A549 (cell line): ENCODE measurements at regions not wholly inside any gene's neighbourhood (a gene's known extent, or its start where the extent isn't known, plus 50 kb on each side); places are given as distances from the start of the nearest gene placed in this dataset.

Source experiments
- KDM5A ChIP-seq: fragments of 200-600 bp; sonication (generic); IDR thresholded peaks from 2 replicates; pipeline ENCODE4 v1.6.1; 2016; ENCODE audit warnings: antibody characterized with exemption, mild to moderate bottlenecking
- MAZ ChIP-seq: fragments of 150-350 bp; IDR thresholded peaks from 2 replicates; pipeline ENCODE4 v1.6.1; 2014; ENCODE audit warnings: antibody characterized with exemption, low read depth, low read length, borderline replicate concordance
- POLR2A ChIP-seq: IDR thresholded peaks from 2 replicates; pipeline ENCODE4 v1.6.1; 2012; ENCODE audit warnings: mild to moderate bottlenecking, low read length
- ZC3H11A ChIP-seq: fragments of 450-650 bp; IDR thresholded peaks from 2 replicates; pipeline ENCODE4 v1.6.1; 2014; ENCODE audit warnings: antibody characterized with exemption, mild to moderate bottlenecking
- TF ChIP-seq, protein P1 (sequence below): fragments of >200 bp; sonication (Bioruptor Twin); formaldehyde crosslinking; IDR thresholded peaks from 3 replicates; pipeline ENCODE4 v1.5.1; 2016

DNA sequence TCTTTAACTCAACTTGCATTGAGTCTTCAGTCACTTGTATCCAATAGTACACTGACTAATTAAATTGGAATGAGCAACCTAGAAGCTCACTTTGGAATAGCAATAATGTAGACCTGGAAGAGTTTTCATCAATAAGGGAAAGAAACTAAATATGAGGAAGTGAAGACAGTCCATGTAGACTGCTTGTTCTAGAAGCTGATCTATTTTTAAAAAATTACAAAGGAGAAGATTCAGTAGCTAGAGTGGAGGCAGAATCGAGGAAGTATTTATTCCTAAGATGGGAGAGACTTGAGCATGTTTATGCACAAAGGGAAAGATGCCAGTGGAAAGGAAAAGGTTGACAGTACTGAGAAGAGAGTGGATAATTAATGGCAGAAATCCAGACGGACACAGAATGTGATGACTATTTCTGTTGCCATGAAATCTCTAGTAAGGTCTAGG, 156.3 kb upstream of the PDE3A start:
- TF ChIP-seq MAZ (no peak), KDM5A (no peak), ZC3H11A (no peak), POLR2A (no peak)
- TF ChIP-seq, protein P1, sequence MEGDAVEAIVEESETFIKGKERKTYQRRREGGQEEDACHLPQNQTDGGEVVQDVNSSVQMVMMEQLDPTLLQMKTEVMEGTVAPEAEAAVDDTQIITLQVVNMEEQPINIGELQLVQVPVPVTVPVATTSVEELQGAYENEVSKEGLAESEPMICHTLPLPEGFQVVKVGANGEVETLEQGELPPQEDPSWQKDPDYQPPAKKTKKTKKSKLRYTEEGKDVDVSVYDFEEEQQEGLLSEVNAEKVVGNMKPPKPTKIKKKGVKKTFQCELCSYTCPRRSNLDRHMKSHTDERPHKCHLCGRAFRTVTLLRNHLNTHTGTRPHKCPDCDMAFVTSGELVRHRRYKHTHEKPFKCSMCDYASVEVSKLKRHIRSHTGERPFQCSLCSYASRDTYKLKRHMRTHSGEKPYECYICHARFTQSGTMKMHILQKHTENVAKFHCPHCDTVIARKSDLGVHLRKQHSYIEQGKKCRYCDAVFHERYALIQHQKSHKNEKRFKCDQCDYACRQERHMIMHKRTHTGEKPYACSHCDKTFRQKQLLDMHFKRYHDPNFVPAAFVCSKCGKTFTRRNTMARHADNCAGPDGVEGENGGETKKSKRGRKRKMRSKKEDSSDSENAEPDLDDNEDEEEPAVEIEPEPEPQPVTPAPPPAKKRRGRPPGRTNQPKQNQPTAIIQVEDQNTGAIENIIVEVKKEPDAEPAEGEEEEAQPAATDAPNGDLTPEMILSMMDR, result no peak
